Heart right ventricle (tissue), 16 donors: ENCODE measurements at regions not wholly inside any gene's neighbourhood (a gene's known extent, or its start where the extent isn't known, plus 50 kb on each side); places are given as distances from the start of the nearest gene placed in this dataset.
A peak's percentile ranks its signal among the peaks of the same experiment; 100 is the strongest.

Source experiments
- ATAC-seq, 8 donors: fragments of 200-7000 bp; cut with Tn5 transposase; one replicate each; pipeline ENCODE4 v1.9.1; 2020; ENCODE audit warnings: mild to moderate bottlenecking in 8 of 8, moderate library complexity in 8 of 8, moderate number of reproducible peaks in 1 of 8
- DNase-seq, 2 donors: peaks; one replicate each; pipeline ENCODE4 v3.0.0-alpha.2; 2020
- H3K27ac ChIP-seq, 10 donors: fragments of 200-600 bp; sonication (generic) in 2 of 10; one replicate each; pipeline versions ENCODE4 v1.5.0 to v1.8.0; 2020 to 2022; ENCODE audit warnings: mild to moderate bottlenecking in 3 of 10
- H3K27me3 ChIP-seq, 7 donors: fragments of 200-600 bp; one replicate each; pipeline ENCODE4 v1.8.0; 2021 to 2022; ENCODE audit warnings: mild to moderate bottlenecking in 2 of 7
- H3K36me3 ChIP-seq, 9 donors: fragments of 200-600 bp; sonication (generic) in 1 of 9; one replicate each; pipeline versions ENCODE4 v1.5.0 to v1.8.0; 2020 to 2022; ENCODE audit warnings: mild to moderate bottlenecking in 2 of 9
- H3K4me1 ChIP-seq, 9 donors: fragments of 200-600 bp; sonication (generic) in 1 of 9; one replicate each; pipeline versions ENCODE4 v1.5.0 to v1.8.0; 2020 to 2022; ENCODE audit warnings: mild to moderate bottlenecking in 4 of 9
- H3K4me3 ChIP-seq, 10 donors: fragments of 200-600 bp; sonication (generic) in 2 of 10; one replicate each; pipeline versions ENCODE4 v1.5.0 to v1.8.0; 2020 to 2022; ENCODE audit warnings: mild to moderate bottlenecking in 7 of 10, moderate library complexity in 2 of 10
- H3K9me3 ChIP-seq, 11 donors: fragments of 200-600 bp in 10 of 11; sonication (generic) in 2 of 11; one replicate each; pipeline versions ENCODE4 v1.5.0 to v1.8.0; 2013 to 2022; ENCODE audit warnings: mild to moderate bottlenecking in 2 of 11, control low read depth in 1 of 11, moderate library complexity in 1 of 11
- CTCF ChIP-seq, 9 donors: fragments of 200-600 bp; sonication (generic) in 2 of 9; IDR thresholded peaks; one replicate each; pipeline versions ENCODE4 v1.5.0 to v1.8.0; 2021 to 2022; ENCODE audit warnings: antibody characterized with exemption in 9 of 9, mild to moderate bottlenecking in 5 of 9, moderate library complexity in 1 of 9
- WGBS, 2 donors: extraction: QIAGEN DNeasy Blood & Tissue Kit; methylation state at CpG; one replicate each; pipeline ENCODE4 v1.1.7; 2013; ENCODE audit warnings: inconsistent platforms in 1 of 2; 5-methylcytosine and 5-hydroxymethylcytosine counted together
- intact Hi-C, 10 donors: fragments of 100-400 bp; cut with DNase I; formaldehyde crosslinking; loops; one replicate each; pipeline versions ENCODE4 v1.11.1 to v1.14.2; 2022
- donor health status: Arrhythmogenic right ventricular cardiomyopathy.
- donor health status: ischemic (EF 13 %, LVEDD 7.1; RV severe dilation, severe dysfunction).
- donor health status: healthy with polysubstance abuse.
- donor health status: DM: no; HTN: yes; CAD: no.
- donor health status: DM: no; HTN: no; CAD: no.
- donor health status: ischemic (EF 25% LVEDD 6.9; RV normal size, moderate dysfunction).
- donor health status: ischemic (EF 25% LVEDD 5.7; RV mildly dilated, moderate dysfunction).
- donor health status: healthy.
- donor health status: DM: yes; HTN: yes; CAD: no.
- donor health status: Ischemic cardiomyopathy.
- donor health status: ischemic (EF 35%, LVEDD 5.7; RV mildly dilated, moderate dysfunction).
- donor health status: nonischemic (EF 11% LVEDD 7.7; RV severe dilation, severe dysfunction).
- donor health status: DM: yes; HTN: yes; CAD: no.
- donor health status: PGD.
- donor health status: ischemic (EF 29% LVEDD 5.4; RV normal size, mild dysfunction).
- donor health status: nonischemic (EF 23%, LVEDD 6.1; RV moderate dilation, normal function).

DNA sequence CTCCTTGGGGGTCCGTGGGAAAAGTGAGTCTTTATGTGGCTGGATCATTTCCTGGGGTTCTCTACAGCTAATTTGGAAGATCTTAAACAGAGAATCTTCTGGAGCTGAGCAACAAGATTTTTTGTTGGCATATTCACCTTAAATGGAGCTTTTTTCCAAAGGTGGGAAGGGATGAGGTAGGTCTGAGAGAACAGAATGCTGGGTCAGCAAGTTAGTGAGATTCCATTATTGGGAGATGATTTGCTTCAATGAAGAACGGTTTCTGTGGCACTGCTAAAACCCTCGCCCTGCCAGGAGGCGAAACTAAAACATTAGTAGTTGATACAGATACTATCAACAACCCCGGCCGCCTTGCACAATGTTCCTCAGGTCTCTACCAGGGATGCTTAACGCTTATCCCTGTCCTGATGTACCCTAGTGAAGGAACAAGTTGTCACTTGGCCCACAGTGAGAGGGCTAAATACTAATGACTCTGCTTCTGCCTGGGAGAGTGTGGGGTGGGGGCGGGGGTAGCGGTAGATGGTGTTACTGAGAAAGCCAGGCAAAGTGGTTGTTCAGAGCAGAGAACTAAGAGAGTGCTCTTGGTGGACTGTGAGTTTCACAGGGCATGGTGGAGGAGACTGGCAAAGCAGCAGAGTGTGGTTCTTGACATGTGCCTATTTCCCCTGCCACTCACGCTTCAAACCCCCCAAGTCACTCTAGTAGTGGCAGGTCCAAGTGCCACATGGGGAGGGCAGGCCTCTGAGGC is 63.7 kb upstream of the CYP2D6 start:
- no peak overlapping the region for H3K27ac ChIP-seq
- no peak for DNase-seq
- H3K4me3 ChIP-seq, result no peak overlapping the region
- WGBS, 2 donors, result 94 to 96% methylated on average over 10 of the region's 10 CpGs
- intact Hi-C loops, result no loop called here
- H3K27me3 ChIP-seq, result no peaks in the 10 kb centered on the region
- TF ChIP-seq CTCF (IDR thresholded peaks at IDR 0.05), result no peak
- H3K36me3 ChIP-seq, result no peaks in the 10 kb centered on the region
- peak in 1 of 8 donors; percentile 44 for ATAC-seq
- no peaks in the 10 kb centered on the region for H3K9me3 ChIP-seq
- peaks cover 0 to 48% (median 13%) of the 10 kb centered on the region in 9 donors for H3K4me1 ChIP-seq

DNA sequence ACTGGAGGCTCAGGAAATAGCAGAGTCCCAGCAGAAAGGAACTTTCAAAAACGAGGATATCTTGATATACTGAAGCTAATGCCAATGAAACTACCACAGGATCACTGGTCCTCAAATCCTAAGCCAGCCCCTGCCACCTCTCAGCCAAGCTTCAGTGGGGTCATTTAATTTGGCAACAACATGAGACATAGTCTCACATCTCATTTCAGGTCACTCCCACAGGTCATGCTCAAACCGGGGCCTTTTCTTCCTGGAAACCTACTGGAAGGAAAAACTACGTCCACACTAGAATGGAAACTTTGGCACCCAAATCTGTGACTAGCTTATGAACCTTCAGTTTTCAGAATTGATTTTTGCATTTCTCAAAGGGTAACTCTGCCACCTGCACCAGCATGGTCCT is 61.9 kb upstream of the CYP2D6 start:
- Histone ChIP-seq H3K36me3 (no peaks in the 10 kb centered on the region), H3K4me3 (no peak overlapping the region), H3K27me3 (no peaks in the 10 kb centered on the region), H3K9me3 (no peaks in the 10 kb centered on the region), H3K27ac (no peak overlapping the region), H3K4me1 (peaks cover 0 to 48% (median 10%) of the 10 kb centered on the region in 9 donors)
- 46 to 58% methylated on average over 3 of the region's 3 CpGs for WGBS, 2 donors
- DNase-seq (no peak), ATAC-seq (no peak)
- intact Hi-C loops, result no loop called here
- TF ChIP-seq CTCF (IDR thresholded peaks at IDR 0.05), result no peak

GRCh38 chr22:42190274-42190673 is 59.7 kb upstream of the CYP2D6 start:
- DNase-seq (no peak), ATAC-seq (no peak)
- no peaks in the 10 kb centered on the region for H3K36me3 ChIP-seq
- no peaks in the 10 kb centered on the region for H3K27me3 ChIP-seq
- no peak overlapping the region for H3K4me3 ChIP-seq
- no peak for TF ChIP-seq CTCF (IDR thresholded peaks at IDR 0.05)
- no peak overlapping the region for H3K27ac ChIP-seq
- 86 to 93% methylated on average over 1 of the region's 1 CpG for WGBS, 2 donors
- H3K9me3 ChIP-seq, result no peaks in the 10 kb centered on the region
- H3K4me1 ChIP-seq, result peaks cover 0 to 34% (median 9%) of the 10 kb centered on the region in 9 donors
- intact Hi-C loops, result no loop called here

- ATAC-seq (no peak), DNase-seq (no peak)
- H3K9me3 ChIP-seq, result no peaks in the 10 kb centered on the region
- TF ChIP-seq CTCF (IDR thresholded peaks at IDR 0.05), result no peak
- H3K4me1 ChIP-seq, result peaks cover 0 to 34% (median 9%) of the 10 kb centered on the region in 9 donors
- intact Hi-C loops, result loop anchor here in 1 of 10 donors (10.0 kb wide), 1 partner anchor 125 kb away; no protein-coding TSS in a partner anchor
- no peak overlapping the region for H3K27ac ChIP-seq
- no peaks in the 10 kb centered on the region for H3K36me3 ChIP-seq
- 92 to 96% methylated on average over 4 of the region's 4 CpGs for WGBS, 2 donors
- H3K27me3 ChIP-seq, result no peaks in the 10 kb centered on the region
- H3K4me3 ChIP-seq, result no peak overlapping the region
Measured at GRCh38 chr22:42189761-42190160, 59.2 kb upstream of the CYP2D6 start.
